NCI-H345 treated with DMSO at 0.1 percent for 48 hours (cell line): ENCODE measurements at regions not wholly inside any gene's neighbourhood (a gene's known extent, or its start where the extent isn't known, plus 50 kb on each side); places are given as distances from the start of the nearest gene placed in this dataset.

ENCODE experiments used
- DNase-seq: peaks from one replicate; lab custom pipeline; 2025; ENCODE audit not compliant: unreplicated experiment; lab: John Stamatoyannopoulos, UW

DNA sequence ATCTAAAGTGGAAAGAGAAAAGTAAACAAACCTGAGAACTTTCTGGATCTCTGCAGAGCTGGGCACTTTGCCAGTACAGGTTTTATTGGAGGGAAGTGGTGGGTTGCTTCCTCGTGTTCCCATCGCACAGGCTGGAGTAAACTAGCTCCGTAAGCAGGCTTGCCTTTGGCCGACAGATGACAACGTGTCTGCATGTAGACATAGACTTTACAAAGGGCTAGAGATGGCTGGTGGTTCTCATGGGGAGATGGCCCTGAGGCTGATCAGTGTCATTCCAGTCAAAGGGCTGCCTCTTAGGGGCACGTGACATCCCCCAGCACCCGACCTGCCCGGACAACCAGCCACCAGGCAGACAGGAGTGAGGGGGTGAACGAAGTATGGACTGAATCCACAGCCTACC lies 98.8 kb downstream of the YTHDF1 start:
- DNase-seq: no peak

DNA sequence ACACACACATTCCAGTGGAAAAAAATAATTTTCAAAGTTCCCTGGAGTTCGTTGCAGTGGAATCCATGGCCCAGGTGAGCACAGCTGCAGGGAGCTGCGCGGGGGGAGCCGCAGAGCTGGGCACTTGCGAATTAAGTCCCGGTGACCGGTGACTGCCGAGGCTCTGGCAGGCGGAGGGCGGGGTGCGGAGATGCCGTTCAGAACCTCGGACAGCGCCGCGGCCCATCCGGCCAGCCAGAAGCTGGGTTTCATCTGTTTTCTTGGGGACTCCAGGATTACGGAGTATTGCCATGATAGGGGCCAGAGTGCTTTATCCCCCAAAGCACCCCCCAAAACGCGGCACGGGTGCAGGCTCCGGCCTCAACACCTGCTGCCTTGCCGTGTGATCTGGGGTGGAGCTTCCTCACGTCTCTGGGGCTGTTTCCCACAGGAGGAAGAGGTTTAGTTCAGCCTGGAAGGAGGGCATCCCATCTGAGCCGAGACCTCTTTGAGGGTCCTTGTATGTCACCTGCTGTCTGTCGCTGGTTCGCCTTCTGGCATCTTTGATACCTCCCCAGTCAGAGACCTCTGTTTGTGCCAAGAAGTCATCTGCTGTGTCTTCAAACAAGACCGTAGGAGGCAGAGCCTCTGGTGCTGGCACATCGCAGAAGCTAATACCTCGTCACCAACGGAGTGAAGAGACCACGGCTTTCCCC lies 99.4 kb downstream of the YTHDF1 start:
- no peak for DNase-seq

DNA sequence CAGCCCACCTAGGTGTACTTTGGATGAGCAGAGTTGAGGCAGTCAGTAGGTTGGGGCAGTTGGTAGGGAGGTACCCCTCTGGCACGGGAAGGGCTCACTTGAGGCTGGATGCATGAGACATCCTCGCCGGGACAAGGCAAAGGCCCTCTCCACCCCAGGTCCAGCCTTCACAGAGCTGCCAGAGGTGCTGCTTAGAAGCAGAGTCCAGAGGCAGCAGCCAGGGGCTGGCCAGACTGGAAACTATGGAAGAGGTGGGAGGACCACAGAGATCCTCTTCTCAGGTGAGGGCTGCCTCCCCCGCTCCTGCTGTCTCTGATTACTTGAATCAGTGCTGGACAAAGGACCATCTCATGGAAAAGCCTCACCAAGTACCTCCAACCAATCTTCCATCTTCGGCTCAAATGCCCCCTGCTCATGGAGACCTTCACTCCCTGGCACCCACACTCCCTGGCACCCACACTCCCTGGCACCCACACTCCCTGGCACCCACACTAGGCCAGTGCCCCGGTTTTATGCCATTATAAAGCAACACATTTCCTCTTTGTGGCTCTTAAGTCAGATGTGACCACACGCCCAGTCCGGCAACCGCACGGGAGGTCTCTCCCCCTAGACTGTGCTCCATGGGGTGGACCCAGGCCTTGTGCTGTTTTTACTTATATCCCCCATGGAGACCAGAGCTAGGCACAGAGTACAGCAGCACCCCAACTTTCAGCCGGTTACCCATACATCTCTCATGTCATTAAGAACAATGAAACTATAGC lies 100.1 kb downstream of the YTHDF1 start:
- no peak for DNase-seq

- DNase-seq: no peak
Observed at GRCh38 chr20:63114693-63115311, 101.1 kb downstream of the YTHDF1 start.

DNA sequence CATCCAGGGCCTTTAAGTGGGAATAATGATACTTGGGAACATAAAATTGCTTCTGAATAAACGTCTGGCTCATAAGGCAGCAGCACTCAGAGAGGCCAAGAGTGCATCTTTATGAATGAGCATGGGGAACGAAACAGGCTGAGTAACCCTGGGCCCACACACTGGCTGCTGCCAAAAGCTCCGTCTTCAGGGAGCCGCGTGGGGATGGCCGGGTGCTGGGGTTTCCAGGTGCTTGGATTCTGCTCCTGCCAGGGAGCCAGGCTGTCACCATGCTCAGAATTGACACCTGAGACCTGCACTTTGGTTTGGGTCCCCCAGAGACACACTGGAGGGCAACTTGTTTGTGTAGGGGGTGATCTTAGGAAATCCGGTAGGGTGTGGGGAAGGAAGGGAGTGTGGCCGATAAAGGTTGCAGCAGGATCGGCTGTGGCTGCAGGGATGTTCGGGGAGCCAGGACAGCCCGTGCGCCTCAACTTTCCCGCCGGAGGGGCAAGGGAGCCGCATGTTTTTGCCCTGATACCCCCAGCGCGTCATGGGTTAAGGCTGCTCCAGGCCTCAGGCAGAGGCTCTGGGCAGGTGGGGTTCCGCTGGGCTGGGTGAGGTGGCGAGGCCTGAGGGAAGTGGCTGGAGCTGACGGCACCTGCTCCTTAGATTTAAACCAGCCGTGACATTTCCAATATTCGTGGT lies 101.8 kb downstream of the YTHDF1 start:
- no peak for DNase-seq

DNA sequence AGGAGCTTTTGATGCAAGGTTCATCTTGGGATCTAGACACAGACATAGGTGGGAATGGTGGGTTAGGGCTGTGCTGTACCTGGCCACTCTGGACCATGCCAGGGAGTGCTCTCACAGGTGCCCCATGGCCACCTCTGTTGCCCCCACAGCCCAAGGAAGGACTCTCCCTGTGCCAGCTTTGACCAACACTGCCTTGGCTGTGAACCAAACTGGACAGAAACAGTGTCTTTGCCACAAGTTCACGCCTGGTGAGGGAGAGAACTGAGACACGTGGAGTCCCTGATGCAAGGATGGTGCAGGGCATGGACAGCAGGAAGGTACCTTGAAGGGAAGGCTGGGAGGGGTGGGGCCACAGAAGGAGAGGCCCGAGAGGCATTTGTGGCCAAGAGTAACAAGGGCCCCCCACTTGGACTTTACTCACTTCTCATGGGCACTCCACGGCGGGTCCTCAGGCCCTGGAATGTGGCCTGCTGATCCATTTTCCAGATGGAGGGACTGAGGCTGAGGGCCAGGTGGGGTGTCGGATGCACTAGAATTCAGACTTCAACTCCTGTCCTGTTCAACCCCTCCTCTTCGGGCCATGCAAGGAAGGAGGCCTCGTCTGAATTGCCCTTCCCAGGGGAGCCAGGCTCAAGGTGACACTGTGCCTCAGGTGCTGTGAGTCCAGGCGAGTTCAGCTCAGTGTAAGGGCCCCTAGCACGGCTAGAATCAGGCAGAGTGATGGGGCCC lies 103.3 kb downstream of the YTHDF1 start:
- no peak for DNase-seq

DNA sequence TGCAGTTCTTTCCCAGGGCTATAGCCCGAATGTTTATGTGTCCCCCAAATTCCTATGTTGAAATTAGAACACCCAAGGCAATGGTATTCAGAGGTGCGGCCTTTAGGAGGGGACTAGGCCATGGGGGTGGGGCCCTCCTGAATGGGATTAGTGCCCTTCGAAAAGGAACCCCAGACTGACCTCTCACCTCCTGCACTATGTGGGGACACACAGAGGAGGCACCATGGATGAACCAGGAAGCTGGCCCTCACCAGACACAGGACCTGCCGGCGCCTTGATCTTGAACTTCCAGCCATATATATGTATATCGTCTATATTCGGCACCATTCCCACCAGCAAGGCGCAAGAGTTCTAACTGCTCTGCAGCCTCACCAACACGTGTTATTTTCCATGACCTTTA lies 101.5 kb upstream of the BHLHE23 start:
- DNase-seq: no peak

GRCh38 chr20:63107449-63108200 lies 100.9 kb upstream of the BHLHE23 start:
- DNase-seq: no peak

DNA sequence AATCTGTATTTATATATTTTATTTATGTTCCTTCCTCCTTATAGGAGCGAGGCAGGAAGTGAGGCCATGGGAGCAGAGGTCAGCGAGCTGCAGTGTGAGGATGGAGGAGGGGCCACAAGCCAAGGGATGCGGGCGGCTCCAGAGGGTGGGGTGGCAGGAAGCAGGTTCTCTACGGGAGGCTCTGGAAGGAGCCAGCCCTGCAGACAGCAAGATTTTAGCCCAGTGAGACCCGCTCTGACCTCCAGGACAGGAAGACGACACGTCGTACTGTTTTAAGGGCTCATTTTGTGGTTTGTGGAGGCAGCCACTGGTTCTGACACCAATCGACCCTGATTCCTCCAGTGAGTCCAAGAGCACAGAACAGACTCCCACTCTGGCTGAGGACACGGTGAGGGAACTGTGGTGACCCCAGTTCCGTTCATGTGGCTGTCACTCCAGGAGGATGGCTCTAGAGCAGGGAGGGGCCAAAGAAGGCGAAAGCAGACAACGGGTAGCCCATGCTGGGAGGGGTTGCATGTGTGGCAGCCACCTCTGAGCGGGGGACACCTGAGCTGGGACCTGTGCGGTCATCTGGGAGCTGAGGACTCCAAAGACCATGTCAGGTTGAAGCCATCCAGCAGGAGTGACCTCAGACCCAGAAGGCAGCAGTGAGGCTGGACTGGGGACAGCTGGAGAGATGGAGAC lies 100.1 kb upstream of the BHLHE23 start:
- no peak for DNase-seq

- DNase-seq: peak; percentile 31
Observed at GRCh38 chr20:63106108-63106764, 99.5 kb upstream of the BHLHE23 start.

GRCh38 chr20:63105211-63106107 lies 98.7 kb upstream of the BHLHE23 start:
- DNase-seq: no peak

- no peak for DNase-seq
Observed at GRCh38 chr20:63104312-63105181, 97.8 kb upstream of the BHLHE23 start.

DNA sequence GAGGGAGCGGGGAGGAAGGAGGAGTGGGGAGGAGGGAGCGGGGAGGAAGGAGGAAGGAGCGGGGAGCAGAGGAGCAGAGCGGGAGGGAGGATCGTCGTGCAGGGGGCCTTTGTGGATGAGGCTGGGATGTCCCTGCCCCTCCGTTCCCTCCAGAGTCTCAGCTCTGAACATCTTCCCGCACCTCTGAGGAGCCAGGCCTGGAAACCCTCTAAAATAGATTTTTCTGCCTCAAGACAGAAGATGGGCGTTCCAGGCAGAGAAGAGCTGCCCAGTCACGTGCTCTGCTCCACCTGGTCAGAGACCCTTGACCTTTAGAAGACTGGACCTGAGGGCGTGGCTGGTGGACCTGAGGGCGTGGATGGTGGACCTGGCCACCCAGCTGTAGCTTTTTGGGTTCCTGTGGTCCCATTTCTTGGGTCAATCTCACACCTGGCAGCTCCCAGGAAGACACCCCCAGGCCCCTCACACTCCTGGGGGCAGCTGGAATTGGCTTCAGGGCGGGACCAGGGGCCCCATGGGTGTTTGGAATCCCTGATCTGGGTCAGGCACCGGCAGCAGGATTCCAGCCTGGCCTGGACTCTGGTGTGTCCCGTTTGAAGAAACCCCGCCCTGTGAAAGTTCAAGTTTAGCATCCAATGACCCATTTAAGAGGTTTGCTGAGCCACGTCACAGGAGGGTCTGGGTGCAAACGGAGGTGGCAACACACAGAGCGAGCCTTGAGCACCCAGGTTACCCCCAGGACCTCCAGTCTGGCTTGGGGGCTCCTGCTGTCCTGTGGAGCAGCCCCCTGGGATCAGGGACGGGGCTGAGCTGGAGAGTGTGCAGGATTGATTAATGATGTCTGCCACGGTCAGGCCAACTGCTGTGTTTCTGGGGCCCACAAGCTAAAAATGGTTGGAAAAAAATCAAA lies 96.9 kb upstream of the BHLHE23 start:
- no peak for DNase-seq

GRCh38 chr20:63102721-63103375 lies 96.1 kb upstream of the BHLHE23 start:
- no peak for DNase-seq
